ENCODE measurements at regions not wholly inside any gene's neighbourhood (a gene's known extent, or its start where the extent isn't known, plus 50 kb on each side); places are given as distances from the start of the nearest gene placed in this dataset.

GRCh38 chr10:4147245-4147644 is 362.2 kb upstream of the KLF6 start:
- ChIA-PET CTCF (ENCODE audit: low intra/inter-chr PET ratio) (no interaction called here), POLR2A (no interaction called here)
- Histone ChIP-seq H4K20me1 (replicated peaks; ENCODE audit: control insufficient read depth, insufficient read depth, low read length) (no peaks in the 10 kb centered on the region), H3K27me3 (ENCODE audit: control insufficient read depth in 2 of 2, insufficient read depth in 2 of 2, low read length in 2 of 2) (no peaks in the 10 kb centered on the region), H3K4me1 (replicated peaks in 1 of 2; ENCODE audit: control insufficient read depth in 2 of 2, insufficient read depth in 2 of 2, low read length in 2 of 2) (peaks cover 0 to 3% of the 10 kb centered on the region in 2 experiments; a peak in 1 of 5 replicates), H3K9me1 (ENCODE audit: control insufficient read depth, insufficient read depth, low read length) (no peaks in the 10 kb centered on the region), H3K36me3 (ENCODE audit: control insufficient read depth, insufficient read depth, low read length) (no peaks in the 10 kb centered on the region), H3K79me2 (ENCODE audit: control insufficient read depth, insufficient read depth, low read length) (no peaks in the 10 kb centered on the region), H2AFZ (ENCODE audit: low read depth, low read length) (no peak overlapping the region), H3K27ac (ENCODE audit: extremely low read depth, low read depth, low read length) (no peak overlapping the region), H3K4me3 (no peak overlapping the region), H3K4me2 (ENCODE audit: insufficient read depth, low read length) (no peak overlapping the region), H3K9me3 (replicated peaks; ENCODE audit: control insufficient read depth, insufficient read depth, low read depth, low read length) (no peaks in the 10 kb centered on the region), H3K9ac (ENCODE audit: insufficient read depth in 1 of 2, low read depth in 2 of 2, low read length in 2 of 2) (no peak overlapping the region)
- DNase-seq (ENCODE audit: extremely low read depth in 1 of 4, low spot score in 3 of 4) (no peak), ATAC-seq (no peak), FAIRE-seq (no peak)
- intact Hi-C loops (cut with micrococcal nuclease) (no loop called here), in situ Hi-C loops (cut with MboI) (no loop called here)
- BruUV-seq (replicated peaks) = no TSS peak
- TF ChIP-seq SLC30A9 (CRISPR knock-in tag; IDR thresholded peaks at IDR 0.05) = no peak
- no peak for TF ChIP-seq BRD9 (IDR thresholded peaks at IDR 0.05; ENCODE audit: low read depth, partially characterized antibody)
- TF ChIP-seq CHCHD3 (CRISPR knock-in tag; IDR thresholded peaks at IDR 0.05) = no peak
- TF ChIP-seq POLR2AphosphoS2 (IDR thresholded peaks at IDR 0.05; ENCODE audit: low read length) = no peak
- no peak for TF ChIP-seq KLF13 (tag; IDR thresholded peaks at IDR 0.05; ENCODE audit: borderline replicate concordance, low read depth)
- TF ChIP-seq ZKSCAN3 (CRISPR knock-in tag; IDR thresholded peaks at IDR 0.05) = no peak
- TF ChIP-seq ZNF143 (CRISPR knock-in tag; IDR thresholded peaks at IDR 0.05) = no peak
- no peak for TF ChIP-seq RAD21 (CRISPR knock-in tag; conservative IDR thresholded peaks at IDR 0.05 in 1 of 2, IDR thresholded peaks at IDR 0.05 in 1 of 2)
- TF ChIP-seq RBM15 (IDR thresholded peaks at IDR 0.05; ENCODE audit: insufficient read depth, low read length) = no peak
- no peak for TF ChIP-seq CREBBP (IDR thresholded peaks at IDR 0.05; ENCODE audit: low read depth, low read length)
- TF ChIP-seq PREB (CRISPR knock-in tag; IDR thresholded peaks at IDR 0.05) = no peak
- TF ChIP-seq GTF2A2 (tag; IDR thresholded peaks at IDR 0.05) = no peak
- TF ChIP-seq CTBP1 (IDR thresholded peaks at IDR 0.05; ENCODE audit: borderline replicate concordance) = no peak
- TF ChIP-seq PCBP1 (IDR thresholded peaks at IDR 0.05; ENCODE audit: low read depth, low read length, poor library complexity, severe bottlenecking) = no peak
- TF ChIP-seq DLX4 (CRISPR knock-in tag; IDR thresholded peaks at IDR 0.05) = no peak

All from K562 (cell line).